Fibroblast of lung (primary cell): ENCODE measurements at regions not wholly inside any gene's neighbourhood (a gene's known extent, or its start where the extent isn't known, plus 50 kb on each side); places are given as distances from the start of the nearest gene placed in this dataset.

Source experiments
- DNase-seq, 2 donors: peaks; one replicate each; pipeline versions ENCODE4 v3.0.0 to v3.0.0-alpha.2; 2010; ENCODE audit warnings: low read depth in 2 of 2
- H2AFZ ChIP-seq: 2 replicates; pipeline ENCODE4 v1.5.1; 2012; ENCODE audit warnings: low read length, control low read depth, inconsistent platforms
- H3K27ac ChIP-seq: 2 replicates; pipeline ENCODE4 v1.5.1; 2011; ENCODE audit warnings: low read length, control low read depth; ENCODE audit not compliant: insufficient read depth
- H3K27me3 ChIP-seq: 2 replicates; pipeline ENCODE4 v1.5.1; 2011; ENCODE audit warnings: mild to moderate bottlenecking, low read length; ENCODE audit not compliant: control insufficient read depth, insufficient read depth
- H3K36me3 ChIP-seq: 2 replicates; pipeline ENCODE4 v1.5.1; 2011; ENCODE audit warnings: low read length; ENCODE audit not compliant: control insufficient read depth, insufficient read depth
- H3K4me1 ChIP-seq: 2 replicates; pipeline ENCODE4 v1.5.1; 2011; ENCODE audit warnings: low read length; ENCODE audit not compliant: control insufficient read depth, insufficient read depth; ENCODE audit errors: extremely low read depth
- H3K4me2 ChIP-seq: 2 replicates; pipeline ENCODE4 v1.5.1; 2011; ENCODE audit warnings: low read length, control low read depth; ENCODE audit not compliant: insufficient read depth; ENCODE audit errors: extremely low read depth
- H3K4me3 ChIP-seq, 4 experiments: fragments of 200-600 bp in 1 of 4; sonication (generic) in 1 of 4; replicated peaks in 1 of 4; 2 replicates each; pipeline ENCODE4 v1.5.1; 2011 to 2016; ENCODE audit warnings: low read length in 4 of 4, low read depth in 3 of 4, mild to moderate bottlenecking in 3 of 4, control low read depth in 2 of 4, inconsistent platforms in 1 of 4, mixed read lengths in 1 of 4; ENCODE audit not compliant: insufficient read depth in 1 of 4; ENCODE audit errors: control extremely low read depth in 1 of 4
- H3K79me2 ChIP-seq: 2 replicates; pipeline ENCODE4 v1.5.1; 2012; ENCODE audit warnings: mild to moderate bottlenecking, low read length, inconsistent platforms; ENCODE audit not compliant: control insufficient read depth, insufficient read depth
- H3K9ac ChIP-seq: 2 replicates; pipeline ENCODE4 v1.5.1; 2011; ENCODE audit warnings: mild to moderate bottlenecking, low read length, control low read depth; ENCODE audit not compliant: insufficient read depth
- H3K9me3 ChIP-seq: 2 replicates; pipeline ENCODE4 v1.5.1; 2012; ENCODE audit warnings: low read depth, low read length; ENCODE audit not compliant: control insufficient read depth, insufficient read depth
- H4K20me1 ChIP-seq: 2 replicates; pipeline ENCODE4 v1.5.1; 2011; ENCODE audit warnings: low read length; ENCODE audit not compliant: control insufficient read depth, insufficient read depth; ENCODE audit errors: extremely low read depth
- EZH2 ChIP-seq: IDR thresholded peaks from 2 replicates; pipeline ENCODE4 v1.5.1; 2012; ENCODE audit warnings: low read length, control low read depth, mild to moderate bottlenecking; ENCODE audit errors: missing control alignments
- TF ChIP-seq, protein P1 (sequence below), 2 donors: IDR thresholded peaks in 1 of 2; conservative IDR thresholded peaks in 1 of 2; 1 replicate in 1 of 2; 2 replicates in 1 of 2; pipeline ENCODE4 v1.5.1; 2011 to 2012; ENCODE audit warnings: low read length in 2 of 2, control low read depth in 1 of 2, inconsistent platforms in 1 of 2, low read depth in 1 of 2, mild to moderate bottlenecking in 1 of 2

DNA sequence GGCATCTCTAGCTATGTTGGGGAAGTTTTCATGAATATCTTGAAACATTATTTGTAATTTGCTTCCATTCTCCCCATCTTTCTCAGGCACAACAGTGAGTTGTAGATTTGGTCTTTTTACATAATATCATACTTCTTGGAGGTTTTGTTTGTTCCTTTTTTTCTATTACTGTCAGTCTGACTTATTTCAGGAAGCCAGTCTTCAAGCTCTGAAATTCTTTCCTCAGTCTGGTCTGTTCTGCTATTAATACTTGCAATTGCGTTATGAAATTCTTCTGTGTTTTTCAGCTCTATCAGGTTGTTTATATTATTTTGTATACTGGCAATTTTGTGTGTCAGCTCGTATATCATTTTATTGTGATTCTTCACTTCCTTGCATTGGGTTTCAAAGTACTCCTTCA is 424.6 kb upstream of the PTBP2 start:
- no peak for DNase-seq
- H3K79me2 ChIP-seq = no peaks in the 10 kb centered on the region
- H3K36me3 ChIP-seq = no peaks in the 10 kb centered on the region
- no peak overlapping the region for H3K4me3 ChIP-seq
- no peak overlapping the region for H3K9ac ChIP-seq
- H3K4me2 ChIP-seq = no peak overlapping the region
- no peaks in the 10 kb centered on the region for H3K4me1 ChIP-seq
- no peaks in the 10 kb centered on the region for H3K9me3 ChIP-seq
- H3K27me3 ChIP-seq = no peaks in the 10 kb centered on the region
- H3K27ac ChIP-seq = no peak overlapping the region
- TF ChIP-seq EZH2 = no peak
- TF ChIP-seq, protein P1, sequence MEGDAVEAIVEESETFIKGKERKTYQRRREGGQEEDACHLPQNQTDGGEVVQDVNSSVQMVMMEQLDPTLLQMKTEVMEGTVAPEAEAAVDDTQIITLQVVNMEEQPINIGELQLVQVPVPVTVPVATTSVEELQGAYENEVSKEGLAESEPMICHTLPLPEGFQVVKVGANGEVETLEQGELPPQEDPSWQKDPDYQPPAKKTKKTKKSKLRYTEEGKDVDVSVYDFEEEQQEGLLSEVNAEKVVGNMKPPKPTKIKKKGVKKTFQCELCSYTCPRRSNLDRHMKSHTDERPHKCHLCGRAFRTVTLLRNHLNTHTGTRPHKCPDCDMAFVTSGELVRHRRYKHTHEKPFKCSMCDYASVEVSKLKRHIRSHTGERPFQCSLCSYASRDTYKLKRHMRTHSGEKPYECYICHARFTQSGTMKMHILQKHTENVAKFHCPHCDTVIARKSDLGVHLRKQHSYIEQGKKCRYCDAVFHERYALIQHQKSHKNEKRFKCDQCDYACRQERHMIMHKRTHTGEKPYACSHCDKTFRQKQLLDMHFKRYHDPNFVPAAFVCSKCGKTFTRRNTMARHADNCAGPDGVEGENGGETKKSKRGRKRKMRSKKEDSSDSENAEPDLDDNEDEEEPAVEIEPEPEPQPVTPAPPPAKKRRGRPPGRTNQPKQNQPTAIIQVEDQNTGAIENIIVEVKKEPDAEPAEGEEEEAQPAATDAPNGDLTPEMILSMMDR (conservative IDR thresholded peaks at IDR 0.05 in 1 of 2, IDR thresholded peaks at IDR 0.05 in 1 of 2; ENCODE audit: low read depth in 1 of 2, low read length in 2 of 2) = no peak
- H4K20me1 ChIP-seq = no peaks in the 10 kb centered on the region
- no peak overlapping the region for H2AFZ ChIP-seq

DNA sequence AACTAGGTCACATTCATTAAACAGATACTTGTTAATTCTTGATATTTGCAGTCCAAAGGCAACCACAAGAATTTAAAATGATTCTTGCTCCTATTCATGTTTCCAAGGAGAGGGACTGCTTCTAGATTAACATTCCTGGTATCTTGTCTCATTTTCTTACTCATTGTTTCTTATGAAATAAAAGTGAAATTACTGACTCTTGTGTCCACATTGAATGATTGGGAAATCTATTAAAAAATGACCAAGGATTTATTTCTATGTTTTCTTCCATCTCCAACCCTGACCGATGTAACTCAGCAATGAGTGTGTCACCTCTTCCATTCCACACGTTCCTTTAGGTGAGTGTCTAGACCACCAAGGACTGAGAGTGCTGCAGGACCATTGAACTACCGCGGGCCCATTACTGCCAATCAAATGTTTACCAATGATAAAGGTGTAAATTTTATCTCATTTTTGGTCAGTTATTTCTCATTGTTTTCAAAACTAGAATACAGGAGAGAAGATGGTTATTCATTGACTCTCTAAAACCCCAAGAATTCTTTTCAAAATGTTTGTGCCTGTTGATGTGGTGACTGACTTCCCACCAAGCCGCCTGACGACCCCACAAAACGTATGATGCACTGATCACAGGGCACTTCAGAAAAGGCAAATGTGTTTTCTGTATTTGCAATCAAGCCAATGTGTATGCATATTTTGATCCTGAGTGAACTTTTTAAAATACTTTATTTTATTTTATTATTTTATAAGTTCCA is 414.6 kb upstream of the PTBP2 start:
- no peak overlapping the region for H3K9ac ChIP-seq
- H4K20me1 ChIP-seq = no peaks in the 10 kb centered on the region
- no peaks in the 10 kb centered on the region for H3K36me3 ChIP-seq
- peak; percentile 51 to 79 for DNase-seq
- H3K27ac ChIP-seq = peak overlapping the region; percentile 22
- H2AFZ ChIP-seq = no peak overlapping the region
- H3K27me3 ChIP-seq = no peaks in the 10 kb centered on the region
- no peak overlapping the region for H3K4me2 ChIP-seq
- TF ChIP-seq, protein P1 (conservative IDR thresholded peaks at IDR 0.05 in 1 of 2, IDR thresholded peaks at IDR 0.05 in 1 of 2; ENCODE audit: low read depth in 1 of 2, low read length in 2 of 2) = no peak
- no peak for TF ChIP-seq EZH2
- peaks cover 6% of the 10 kb centered on the region for H3K4me1 ChIP-seq
- no peak overlapping the region for H3K4me3 ChIP-seq
- no peaks in the 10 kb centered on the region for H3K79me2 ChIP-seq
- H3K9me3 ChIP-seq = no peaks in the 10 kb centered on the region

DNA sequence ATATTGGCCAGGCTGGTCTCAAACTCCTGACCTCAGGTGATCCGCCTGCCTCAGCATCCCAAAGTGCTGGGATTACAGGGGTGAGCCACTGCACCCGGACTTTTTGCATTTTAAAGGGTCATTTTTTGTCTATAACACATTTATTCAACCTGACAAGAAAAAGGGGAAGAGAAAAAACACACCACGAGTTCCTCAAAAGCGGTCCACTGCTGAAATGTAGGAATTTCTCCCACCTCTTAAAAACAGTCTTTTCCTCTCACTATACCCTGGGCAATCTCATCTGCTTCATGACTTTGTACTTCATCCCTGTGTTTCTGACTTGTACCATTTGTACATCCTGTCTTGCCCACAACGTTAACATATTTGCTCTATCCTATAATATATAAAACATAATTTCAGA is 413.3 kb upstream of the PTBP2 start:
- no peak overlapping the region for H3K9ac ChIP-seq
- H3K27me3 ChIP-seq = no peaks in the 10 kb centered on the region
- peaks cover 6% of the 10 kb centered on the region for H3K4me1 ChIP-seq
- TF ChIP-seq, protein P1 (conservative IDR thresholded peaks at IDR 0.05 in 1 of 2, IDR thresholded peaks at IDR 0.05 in 1 of 2; ENCODE audit: low read depth in 1 of 2, low read length in 2 of 2) = no peak
- no peak for TF ChIP-seq EZH2
- no peaks in the 10 kb centered on the region for H3K79me2 ChIP-seq
- H3K36me3 ChIP-seq = no peaks in the 10 kb centered on the region
- H3K9me3 ChIP-seq = no peaks in the 10 kb centered on the region
- H3K4me2 ChIP-seq = no peak overlapping the region
- H3K4me3 ChIP-seq = no peak overlapping the region
- H4K20me1 ChIP-seq = no peaks in the 10 kb centered on the region
- no peak overlapping the region for H3K27ac ChIP-seq
- no peak overlapping the region for H2AFZ ChIP-seq
- no peak for DNase-seq
